Stimulated activated CD4-positive, alpha-beta T cell treated with anti-CD3 and anti-CD28 coated beads, Interleukin-4, amount 100 ng/mL, for 48 hours (primary cell): ENCODE measurements at regions not wholly inside any gene's neighbourhood (a gene's known extent, or its start where the extent isn't known, plus 50 kb on each side); places are given as distances from the start of the nearest gene placed in this dataset.
A peak's percentile ranks its signal among the peaks of the same experiment; 100 is the strongest.
"Not testable (repeated sequence)": the region's sequence is repeated elsewhere in the genome, so short reads cannot be mapped to it uniquely, and the experiment has no call there.

Experiments
- DNase-seq, 2 donors: peaks; one replicate each; pipeline ENCODE4 v3.0.0-alpha.2; 2020; ENCODE audit warnings: low read depth in 2 of 2

DNA sequence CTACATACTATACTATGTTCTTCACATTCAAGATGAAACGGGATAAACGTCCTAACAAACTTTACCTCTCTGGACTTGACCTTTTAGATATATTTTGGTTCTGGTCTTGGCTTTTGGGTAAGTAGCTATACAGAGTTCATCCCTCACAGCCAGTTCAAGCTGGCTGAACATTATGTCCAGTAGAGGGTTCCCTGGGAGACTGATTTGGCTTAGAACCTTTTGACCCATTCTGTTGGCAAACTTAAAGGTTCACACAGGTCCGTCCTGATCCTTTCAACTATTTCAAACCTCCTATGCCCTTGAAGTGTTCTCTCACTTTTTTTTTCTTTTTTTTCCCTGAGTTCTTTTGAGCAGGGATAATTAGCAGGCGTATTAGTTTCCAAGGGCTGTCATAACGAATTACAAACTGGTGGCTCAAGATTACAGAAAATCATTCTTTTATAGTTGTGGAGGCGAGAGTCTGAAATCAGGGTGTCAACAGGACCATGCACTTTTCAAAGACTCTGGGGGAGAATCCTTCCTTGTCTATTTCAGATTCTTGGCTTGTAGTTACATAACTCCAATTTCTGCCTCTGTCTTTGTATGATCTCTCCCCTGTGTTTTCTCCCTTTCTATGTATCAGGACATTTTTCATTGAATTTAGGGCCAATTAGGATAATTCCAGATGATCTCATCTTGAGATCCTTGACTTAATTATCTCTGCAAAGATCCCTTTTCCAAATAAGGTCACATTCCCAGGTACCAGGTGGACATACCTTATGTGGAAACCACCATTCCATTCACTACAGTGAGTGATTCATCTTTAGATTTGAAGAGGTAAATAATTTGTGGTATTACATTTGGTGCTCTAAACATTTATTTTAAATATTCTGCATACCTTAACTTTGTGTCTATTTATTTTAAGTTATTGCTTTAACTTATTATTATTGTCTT, 257.4 kb upstream of the USP25 start:
- no peak for DNase-seq

DNA sequence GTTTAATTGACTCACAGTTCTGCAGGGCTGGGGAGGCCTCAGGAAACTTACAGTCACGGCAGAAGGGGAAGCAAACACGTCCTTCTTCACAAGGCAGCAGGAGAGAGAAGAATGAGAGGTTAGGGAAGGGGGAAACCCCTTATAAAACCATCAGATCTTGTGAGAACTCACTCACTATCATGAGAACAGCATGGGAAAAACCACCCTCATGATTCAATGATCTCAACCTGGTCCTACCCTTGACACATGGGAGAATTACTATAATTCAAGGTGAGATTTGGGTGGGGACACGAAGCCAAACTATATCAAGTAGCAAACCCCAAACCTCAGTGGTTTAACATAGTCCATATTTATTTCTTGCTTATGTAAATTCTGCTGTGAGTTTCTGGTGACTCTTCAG, 252.0 kb upstream of the USP25 start:
- not testable (repeated sequence) for DNase-seq

DNA sequence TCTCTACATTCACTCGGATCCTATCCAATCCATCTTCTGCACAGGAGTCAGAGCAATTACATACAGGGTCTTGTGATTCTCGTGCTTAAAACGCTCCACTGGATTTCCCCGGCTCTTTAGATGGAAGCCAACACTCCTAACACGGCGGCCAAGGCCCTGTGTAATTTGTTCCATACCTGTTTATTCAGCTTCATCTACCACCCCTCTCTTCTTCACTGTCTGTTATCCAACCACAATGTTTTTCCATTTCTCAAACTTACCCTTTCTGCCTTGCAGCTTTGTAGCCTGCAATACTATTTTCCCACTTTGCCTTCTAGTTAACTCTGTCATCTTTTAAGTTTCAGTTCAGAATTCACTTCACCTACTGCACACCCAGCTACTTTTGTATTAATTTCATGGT, 249.6 kb upstream of the USP25 start:
- DNase-seq: no peak

DNA sequence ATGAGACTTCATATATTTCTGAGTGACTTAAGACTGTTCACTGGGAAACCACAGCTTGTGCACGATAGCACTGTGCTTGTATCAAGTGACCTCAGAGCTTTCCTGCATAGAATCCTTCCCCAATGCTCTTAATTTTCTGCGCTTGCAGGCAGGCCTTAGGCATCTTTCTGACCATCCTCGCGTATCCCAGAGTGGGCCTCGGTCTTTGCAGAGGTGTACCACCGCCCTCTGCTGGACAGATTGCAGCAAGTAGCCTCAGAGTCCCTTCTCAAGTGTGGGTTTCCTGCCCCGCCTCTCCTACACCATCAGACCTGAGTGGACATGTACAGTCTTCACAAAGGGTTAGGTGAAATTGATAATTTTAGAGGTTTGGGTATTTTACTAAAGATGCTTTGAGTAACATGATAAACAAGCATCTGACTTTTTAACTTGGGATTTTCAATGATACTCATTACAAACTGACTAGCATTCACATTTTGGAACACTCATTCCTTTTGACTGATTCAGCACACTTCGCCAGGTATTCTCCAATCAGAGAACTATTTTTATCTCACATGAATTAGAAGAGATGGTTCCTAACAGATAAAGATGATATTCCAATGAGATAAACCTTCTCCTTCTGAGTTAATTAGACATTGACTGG, 246.5 kb upstream of the USP25 start:
- DNase-seq: peak; percentile 73 to 76

DNA sequence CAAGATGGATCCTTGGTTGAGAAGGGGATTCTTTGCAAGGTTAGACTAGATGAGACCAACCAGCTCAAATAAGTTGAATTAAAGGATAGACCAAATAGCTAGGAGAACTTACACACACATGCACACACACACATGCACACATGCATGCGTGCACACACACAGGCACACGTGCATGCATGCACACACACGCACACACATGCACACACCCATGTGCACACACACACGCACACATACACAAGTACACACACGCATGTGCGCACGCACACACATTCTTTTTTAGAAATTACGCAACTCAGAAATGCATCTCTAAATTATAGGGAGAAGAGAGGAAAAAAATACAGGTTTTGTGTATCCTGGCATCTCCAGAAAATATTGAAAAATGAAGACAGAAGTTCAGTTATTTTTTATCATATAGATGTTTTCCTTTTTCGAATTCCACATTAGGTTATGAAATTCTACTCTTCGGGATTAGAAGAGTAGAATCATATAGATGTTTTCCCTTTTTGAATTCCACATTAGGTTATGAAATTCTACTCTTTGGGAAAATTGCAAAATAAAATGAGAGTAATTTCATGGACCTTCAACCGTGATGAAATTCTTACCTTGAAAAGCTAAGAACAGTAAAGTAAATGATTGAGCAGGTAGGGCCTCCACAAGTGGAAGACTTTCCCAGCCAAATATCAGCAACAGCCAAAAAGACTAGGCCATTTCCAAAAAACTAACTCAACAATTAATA, 243.2 kb upstream of the USP25 start:
- no peak for DNase-seq

DNA sequence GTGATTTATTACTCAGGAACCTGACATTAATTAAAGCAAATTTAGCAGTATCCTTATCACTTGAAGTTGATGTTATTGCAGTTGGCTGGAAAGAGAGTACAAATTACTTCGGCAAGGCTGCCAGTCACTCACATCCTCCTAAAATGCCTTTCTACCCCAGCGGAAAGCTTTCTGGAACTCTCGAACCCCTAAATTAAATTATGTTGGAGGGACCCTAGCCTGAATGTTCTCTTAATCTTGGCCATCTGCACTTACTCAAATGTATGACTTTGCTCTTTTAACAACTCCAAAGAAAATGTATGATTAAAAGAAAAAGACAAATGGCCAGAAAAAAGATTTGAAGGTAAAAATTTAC, 242.6 kb upstream of the USP25 start:
- DNase-seq: no peak

DNA sequence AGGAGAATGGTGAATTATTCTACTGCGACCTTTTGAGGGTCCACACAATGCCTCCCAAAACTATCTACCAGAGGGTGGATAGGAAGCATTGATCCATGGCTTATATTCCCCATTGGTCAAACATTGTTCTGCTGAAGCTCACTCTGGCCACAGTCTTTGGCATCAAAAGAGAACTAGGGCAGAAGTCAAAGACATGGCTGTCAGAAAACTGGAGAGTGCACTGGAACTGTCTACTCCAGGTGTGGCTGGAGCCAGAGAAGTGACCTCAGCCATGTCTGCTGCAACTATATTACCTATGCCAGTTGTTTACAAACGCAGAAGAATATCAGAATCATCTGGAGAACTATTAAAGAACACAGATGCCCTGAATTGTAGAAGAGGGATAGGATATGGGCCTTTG, 238.7 kb upstream of the USP25 start:
- DNase-seq: no peak

DNA sequence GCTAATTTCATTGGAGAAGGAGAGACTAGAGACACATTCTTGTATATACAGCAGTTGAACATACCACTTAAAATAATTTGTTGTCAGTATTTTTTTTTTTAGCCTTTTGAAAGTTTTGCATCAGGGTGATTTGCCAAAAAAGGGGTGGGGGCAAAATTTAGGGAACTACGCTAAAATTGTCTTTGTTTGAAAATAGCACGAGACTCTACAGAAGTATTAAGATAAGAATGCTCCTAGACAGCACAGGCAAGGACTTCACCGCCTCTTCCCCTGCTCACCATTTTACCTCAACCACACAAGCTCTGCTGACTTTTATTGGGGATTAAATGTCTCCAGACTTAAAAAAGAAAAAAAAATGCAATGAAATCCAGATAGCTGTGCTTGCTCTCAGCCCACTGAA, 236.1 kb upstream of the USP25 start:
- no peak for DNase-seq

DNA sequence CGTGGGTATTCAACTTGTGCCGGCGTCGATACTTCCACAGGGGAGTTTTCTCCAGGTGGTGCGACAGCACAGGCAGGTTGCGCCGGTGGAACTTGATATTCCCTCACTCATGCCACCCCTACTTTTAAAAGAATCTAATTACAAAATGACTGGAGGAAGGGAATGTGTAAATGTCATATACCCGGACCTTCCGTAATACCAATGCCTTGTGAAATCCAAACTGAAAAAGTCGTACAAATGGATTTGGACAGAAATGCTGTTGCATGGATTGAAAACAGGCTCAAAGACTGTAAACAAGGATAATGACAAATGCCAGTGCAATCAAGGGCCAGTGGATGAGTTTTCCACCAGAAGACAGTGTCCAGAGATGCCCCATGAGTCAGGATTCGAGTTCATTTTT, 235.3 kb upstream of the USP25 start:
- DNase-seq: no peak

DNA sequence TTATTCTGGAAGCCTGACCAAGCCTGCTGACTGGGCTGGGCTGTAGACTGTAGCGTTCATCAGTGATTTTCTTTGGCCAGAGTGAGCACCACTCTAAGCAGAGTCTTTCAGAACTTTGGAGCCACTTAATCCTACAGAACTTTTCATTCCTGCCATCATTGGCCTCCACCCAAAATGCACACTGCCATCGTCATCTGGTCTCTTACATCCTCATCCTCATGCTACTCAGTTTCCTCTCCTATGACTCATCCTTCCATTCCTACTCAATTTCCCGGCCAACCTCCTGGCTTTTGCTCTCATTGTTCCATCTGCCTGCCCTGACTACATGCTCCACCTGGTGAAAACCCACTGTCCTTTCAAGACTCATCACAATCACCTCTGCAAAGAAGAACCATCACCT, 233.8 kb upstream of the USP25 start:
- no peak for DNase-seq

DNA sequence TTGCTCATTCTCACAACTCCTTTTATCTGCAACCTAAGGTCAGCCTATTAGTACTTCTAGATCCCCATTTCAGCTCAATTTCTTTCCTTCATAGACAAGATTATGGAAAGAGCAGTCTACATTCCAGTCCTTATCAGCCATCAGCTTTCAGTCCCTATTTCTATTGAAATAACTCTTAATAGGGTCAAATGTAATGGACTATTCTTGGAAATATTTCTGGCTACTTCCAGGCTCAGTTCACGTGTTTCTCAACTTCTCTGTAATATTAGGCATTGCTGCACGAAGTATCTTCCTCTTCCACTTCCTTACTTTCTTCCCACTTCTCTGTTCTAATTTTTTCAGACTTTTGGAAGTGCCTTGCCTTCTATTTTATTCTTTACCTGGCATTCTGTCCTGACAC, 232.9 kb upstream of the USP25 start:
- no peak for DNase-seq

DNA sequence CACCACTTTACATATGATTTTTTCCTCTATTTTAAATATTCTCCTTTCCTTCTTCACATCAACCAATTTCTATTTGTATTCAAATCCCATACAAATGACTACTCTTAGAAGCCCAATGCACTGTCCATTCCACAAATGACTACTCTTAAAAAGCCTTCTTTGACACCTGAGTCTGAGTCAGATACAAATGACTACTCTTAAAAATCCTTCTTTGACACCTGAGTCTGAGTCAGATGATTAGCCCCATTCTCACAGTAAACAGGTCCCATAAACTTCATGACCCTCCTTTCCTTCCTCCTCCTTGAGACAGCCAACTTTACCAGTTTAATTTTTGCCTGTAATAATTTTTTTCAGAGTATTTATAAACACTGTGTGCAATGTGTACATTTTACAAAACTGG, 231.3 kb upstream of the USP25 start:
- no peak for DNase-seq

DNA sequence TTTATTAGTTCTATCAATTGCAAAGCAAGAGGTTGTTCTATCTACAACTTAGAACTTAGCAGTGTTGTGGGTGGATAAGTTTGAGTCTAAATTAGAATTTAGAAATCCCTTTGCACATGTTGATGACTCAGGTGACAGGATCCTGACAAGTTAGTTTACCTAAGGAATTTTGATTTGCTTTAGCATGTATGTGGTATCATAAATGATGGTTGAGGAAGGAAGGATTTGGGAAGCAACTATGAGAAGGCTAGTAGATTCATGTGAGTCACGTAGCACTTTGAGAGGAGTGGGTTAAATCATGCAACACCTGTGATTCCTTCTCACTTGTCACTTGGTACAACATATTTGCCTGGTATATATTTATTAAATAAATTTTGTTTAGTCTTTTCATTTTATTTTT, 223.7 kb upstream of the USP25 start:
- no peak for DNase-seq

DNA sequence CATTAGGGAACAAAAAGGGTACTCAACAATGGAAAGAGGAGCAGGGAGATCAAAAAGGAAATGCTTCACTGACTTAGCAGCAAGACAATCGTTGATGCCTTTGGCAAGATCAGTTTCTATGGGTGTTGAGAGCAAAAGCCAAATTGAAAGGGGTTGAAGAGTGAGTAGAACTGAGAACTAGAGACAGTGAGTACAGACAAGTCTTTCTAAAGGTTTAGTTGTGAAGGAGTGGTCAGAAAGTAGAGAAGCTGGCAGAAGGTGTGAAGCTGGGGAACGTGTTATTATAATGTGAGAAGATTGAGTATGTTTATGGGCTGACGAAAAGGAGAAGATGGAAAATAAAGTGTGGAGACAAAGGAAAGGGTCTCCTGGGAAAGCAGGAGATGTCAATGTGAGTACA, 221.2 kb upstream of the USP25 start:
- DNase-seq: no peak

DNA sequence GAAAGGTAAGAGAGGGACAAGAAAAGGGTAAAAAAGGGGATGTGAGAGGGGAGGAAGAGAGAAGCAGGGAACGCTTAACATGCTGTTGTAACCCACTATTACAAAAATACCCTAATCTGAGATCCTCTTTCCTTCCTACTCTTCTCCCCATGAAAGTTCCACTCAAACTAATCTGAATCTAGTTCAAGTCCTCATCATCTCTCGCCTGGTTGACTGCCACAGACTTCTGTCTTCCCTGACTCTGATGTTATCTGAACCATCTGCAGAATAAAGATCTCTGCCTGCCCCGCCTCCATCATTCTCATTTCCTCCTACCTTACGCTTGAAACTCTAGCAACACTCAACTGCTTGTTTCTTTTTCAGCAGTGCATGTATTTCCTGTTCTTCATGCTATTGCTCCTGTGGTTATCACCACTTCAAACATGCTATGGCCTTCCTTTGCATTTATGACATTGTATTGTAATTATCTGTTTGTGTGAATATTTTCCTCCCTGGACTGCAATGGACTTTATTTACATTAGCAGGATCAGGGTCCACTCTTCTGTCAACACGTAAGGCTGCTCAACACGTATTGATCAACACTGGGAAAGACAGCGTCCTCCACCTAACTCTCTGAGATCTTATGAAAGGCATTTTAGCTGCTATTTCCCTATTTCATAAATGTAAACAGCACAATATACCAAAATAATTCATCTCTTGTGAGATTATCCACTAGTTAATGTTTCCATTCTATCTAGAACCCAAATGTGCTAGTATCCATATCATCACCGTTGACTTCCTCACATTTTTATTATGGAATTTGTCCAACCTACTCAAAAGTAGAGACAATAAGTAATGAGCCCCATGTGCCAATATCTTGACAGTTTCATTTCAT, 215.5 kb upstream of the USP25 start:
- peak; percentile 9 for DNase-seq

DNA sequence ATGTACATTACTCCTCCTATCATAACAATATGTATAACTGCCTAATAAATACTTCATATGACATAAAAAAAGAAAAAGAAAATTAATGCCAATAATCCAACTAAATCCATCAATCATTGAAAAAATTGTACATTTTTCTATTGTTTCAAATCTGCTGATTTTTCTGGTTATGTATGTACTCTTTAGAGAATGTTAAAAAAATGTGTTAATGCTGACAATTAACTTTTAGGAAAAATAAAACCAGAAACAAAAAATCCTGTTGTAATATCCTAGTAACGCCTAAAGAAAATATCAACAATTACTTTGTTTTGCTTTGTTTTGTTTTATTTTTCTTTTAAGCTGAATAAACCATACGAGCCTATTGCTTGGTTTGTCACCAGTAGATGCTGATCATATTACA, 213.9 kb upstream of the USP25 start:
- no peak for DNase-seq

DNA sequence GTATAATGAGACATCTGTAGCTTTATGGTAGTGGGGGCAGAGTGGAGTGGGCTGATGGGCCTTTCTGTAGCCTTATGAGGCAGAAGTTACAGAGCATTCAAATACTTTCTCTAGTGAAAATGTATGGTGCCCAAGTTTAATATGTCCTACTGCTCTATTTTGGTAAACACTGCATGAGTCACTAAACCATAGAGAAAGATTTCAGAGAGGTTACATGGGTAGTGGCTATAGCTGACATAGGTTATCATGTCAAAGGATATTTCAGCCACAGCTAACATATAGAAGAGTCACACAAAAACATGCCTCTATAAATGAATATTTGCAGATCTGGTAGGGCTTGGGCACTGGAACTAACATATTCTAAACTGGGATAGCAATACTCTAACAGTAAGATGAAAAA, 212.4 kb upstream of the USP25 start:
- DNase-seq: no peak

DNA sequence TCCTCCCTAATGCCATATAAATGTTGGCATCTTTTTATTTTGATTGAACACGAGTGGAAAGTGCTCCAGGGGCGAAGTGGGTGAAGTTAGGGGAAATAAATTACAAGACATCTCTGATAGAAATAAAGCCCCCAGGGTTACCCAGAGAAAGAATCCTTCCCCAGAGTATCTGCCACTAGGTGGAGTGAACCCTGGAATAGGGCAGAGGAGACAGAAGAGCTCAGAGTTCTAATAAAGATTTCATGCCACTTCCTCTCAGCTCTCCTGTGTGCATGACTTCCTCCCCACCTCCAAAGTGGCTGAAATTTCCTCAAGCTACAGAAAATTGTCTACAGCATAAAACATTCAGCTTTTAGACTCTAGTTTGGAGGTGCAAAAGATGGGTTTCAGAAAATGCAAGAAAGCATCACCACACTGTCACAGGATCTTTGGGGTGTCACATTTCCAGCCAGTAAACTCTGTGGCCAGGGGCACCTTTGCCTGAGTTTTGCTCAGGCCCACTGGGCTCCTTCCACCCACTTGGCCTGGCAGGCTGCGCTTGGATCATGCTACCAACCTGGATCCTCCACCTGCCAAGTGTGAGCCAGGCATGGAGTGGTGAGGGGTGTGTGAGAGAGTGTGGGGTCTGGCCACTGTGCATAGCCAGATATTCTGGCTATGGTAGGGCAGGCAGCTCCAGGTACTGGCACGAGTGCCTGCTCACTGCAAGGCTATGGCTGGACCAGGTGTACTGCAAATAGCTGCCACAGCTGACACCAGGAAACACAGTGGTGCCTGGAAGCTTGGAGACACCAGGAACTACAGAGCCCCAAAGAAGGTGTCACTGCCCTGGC, 208.8 kb upstream of the USP25 start:
- no peak for DNase-seq

DNA sequence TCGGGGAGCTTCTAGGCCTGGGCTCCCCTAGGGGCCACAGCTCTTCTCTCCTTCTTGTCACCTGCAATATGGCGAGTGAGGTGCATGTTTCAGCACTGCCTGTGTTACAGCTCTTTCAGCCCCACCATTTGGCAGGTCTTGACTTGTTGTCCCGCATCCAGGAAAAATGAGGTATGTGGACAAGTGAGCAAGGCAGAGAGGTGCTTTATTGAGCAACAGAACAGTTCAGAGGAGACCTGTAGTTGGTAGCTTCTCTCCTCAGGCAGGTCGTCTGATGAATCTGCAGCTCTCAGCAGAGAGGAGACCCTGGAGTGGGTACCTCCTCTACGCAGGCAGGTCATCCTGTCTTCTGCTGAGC, 208.2 kb upstream of the USP25 start:
- no peak for DNase-seq

DNA sequence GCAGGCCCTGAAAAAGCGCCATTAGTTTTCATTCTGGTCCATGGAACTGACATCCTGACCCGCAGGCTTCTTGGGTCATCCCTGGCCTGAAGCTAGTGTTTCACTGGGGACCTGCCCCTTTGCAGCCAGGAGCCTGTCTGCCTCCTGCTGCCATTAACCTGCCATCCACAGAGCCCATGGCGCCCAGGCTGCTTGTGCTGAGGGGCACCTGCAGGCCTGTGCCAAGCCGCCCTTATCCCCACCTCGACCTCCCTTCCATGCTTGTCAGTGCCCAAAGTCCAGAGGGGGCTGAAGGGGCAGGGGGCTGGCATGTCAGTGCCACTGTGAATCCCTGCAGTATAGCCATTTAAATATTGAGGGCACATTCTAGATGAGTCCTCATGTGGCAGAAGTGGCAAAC, 207.6 kb upstream of the USP25 start:
- no peak for DNase-seq

DNA sequence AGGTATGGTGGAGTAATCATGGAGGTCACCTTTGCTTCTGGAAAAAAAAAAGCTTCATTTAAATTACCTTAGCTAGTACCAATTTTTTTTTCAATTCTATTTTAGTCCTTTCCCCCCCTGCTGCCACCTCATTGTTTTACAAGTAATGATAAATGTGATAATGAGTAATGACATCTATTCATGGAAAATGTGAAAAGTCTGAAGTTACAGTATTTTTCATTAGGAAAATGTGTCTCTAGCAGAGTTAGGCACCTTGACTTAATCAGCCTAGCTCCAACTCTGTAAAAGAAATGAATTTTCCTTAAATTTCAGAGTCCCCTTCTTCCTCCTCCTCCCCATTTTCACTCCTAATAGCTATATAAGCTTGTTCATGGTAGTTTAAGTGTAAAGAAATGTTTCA, 204.9 kb upstream of the USP25 start:
- DNase-seq: no peak
